GM18499 (cell line): ENCODE measurements at regions not wholly inside any gene's neighbourhood (a gene's known extent, or its start where the extent isn't known, plus 50 kb on each side); places are given as distances from the start of the nearest gene placed in this dataset.
"Not testable (repeated sequence)": the region's sequence is repeated elsewhere in the genome, so short reads cannot be mapped to it uniquely, and the experiment has no call there.

ENCODE experiments used
- ATAC-seq: cut with Tn5 transposase; IDR thresholded peaks from one replicate; pipeline ENCODE4 v1.9.1; 2021; ENCODE audit warnings: moderate number of reproducible peaks; ENCODE audit not compliant: insufficient read depth, unreplicated experiment

DNA sequence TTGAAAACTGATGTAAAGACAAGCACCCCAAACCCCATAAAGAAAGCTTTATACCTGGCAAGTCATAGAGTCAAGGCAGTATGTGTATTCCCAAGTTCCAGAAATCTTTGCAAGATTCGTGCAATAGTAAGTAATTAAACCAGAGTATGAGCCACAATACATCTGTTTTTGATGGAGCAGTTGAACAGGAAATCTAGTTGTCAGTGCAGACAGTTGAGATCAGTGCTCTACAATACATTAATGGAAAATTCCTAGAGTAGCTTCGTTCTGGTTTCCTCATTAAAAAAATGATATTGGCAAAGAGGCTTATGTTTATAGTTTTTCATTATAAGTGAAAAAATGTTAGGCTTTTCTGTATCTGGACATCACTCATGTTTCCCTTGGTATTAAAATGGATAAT, 575.3 kb downstream of the TRIML1 start:
- no peak for ATAC-seq

DNA sequence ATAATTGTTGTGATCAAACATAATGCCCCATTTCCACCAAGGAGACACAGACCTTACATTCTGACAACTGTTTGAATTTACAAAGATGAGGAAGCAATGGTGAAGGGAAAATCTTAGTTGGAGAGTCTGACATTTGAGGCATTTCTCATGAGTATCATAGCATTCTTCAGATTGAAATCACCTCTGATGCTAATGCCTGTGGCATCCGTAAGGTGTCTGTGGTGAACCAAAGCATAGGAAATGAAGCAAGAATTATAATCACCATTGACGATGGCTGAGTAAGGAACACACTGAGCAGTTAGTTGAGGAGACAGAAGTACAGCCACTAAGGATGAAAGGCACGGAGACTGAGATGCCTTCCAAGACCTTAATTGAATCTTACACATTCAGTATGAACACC, 575.7 kb downstream of the TRIML1 start:
- no peak for ATAC-seq

DNA sequence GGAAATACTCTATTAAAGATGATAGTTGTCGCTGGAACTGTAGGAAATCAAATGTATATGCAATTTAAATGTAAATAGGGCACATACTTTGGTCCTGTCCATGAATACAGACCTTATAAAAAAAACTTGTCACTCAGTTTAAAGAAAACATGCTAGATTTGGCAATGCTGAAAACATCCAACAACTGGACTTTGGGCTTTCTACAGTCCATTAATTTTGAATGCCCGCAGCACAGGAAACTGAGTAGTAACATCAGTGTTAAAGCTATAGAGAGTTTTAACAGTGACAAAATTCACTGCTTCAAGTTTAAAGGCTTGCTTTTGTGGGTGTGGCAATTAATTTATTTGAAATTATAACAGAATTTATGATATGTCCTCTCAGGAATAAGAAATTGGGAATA, 578.4 kb downstream of the TRIML1 start:
- ATAC-seq = no peak

DNA sequence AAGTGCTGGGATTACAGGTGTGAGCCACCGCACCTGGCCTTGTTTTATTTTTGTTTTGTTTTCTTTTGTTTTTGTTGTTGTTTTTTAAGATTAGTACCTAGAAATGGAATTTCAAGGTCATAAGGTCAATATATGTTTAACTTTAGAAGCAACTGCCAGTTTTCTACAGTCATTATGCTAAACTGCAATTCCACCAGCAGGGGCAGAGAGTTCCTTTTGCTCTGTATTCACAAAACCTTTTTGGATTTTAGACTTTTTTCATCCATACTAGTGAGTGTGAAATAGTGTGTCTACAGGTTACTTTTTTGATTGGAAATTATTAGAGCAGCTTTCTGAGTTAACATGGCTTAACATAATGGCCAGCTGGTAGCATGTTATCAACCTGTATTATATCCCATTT, 580.6 kb downstream of the TRIML1 start:
- no peak for ATAC-seq

DNA sequence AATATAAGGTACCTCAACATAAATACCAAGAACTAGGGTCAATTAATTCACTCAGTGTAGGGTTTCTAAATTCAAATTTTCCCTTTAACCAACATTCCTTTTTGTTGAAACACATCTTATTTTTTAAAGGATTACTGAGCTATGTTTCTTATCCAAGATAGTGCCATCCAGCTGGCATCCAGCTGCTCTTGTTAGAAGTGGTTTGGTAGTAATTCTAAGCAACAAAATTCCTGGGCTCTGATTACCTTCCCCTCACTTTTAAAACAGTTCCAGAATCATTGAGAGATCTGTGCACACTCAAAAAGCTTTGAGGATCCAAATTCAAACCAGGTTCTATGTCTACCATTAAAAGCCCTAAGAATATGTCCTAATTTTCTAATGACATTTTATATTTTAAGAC, 583.7 kb downstream of the TRIML1 start:
- ATAC-seq = no peak

DNA sequence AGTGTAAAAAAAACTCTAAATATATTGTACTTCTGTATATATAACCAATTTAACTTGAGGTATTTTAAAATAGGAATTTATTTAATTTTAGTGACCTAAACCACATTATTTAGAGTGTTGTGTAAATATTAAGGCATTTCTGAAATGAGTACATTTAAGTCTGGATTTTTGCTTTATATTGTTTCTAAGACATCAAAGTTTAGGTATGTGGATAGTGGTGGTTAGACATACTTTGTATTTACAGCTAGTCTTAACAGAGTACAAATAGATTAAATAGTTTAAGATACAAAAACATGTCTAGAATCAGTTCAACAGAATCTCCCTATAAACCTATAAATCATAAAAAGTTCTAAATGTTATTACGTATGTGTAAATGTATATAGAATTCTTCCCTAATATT, 588.5 kb downstream of the TRIML1 start:
- no peak for ATAC-seq

DNA sequence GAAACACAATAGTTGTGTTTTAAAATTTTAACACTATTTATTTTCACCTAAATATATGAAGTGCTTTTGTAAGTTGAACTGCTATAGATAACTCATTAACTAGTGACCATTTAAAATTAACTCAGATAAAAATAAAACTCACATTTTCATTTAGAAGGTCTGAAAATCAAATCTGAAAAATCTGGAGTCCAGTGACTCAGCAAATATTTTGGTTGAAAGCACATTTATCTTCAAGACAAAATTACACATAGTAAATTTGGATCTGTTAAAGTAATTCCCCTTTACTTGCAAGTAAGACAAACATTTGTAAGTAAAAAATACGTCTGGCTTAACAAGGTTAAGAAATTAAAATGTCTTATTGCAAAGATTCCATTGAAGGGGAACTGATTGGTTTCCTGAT, 589.1 kb downstream of the TRIML1 start:
- ATAC-seq = no peak

DNA sequence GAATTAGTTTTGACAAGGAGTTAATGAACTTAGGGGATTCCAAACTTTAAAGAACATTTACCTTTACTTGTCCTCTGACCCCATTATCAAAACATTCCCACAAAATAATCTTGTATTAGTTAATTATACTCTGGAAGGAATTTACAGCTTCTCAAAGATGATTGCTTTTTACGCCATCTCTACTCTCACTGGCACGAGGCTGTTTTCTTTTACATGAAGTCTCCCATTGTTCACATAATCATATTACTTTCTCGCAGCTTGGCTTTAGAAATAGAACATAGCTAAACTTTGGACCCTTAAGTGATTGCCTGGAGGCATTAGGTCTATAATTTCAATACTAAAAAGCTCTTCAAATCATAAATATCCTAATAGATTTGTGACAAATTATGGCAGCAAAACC, 592.9 kb downstream of the TRIML1 start:
- no peak for ATAC-seq

DNA sequence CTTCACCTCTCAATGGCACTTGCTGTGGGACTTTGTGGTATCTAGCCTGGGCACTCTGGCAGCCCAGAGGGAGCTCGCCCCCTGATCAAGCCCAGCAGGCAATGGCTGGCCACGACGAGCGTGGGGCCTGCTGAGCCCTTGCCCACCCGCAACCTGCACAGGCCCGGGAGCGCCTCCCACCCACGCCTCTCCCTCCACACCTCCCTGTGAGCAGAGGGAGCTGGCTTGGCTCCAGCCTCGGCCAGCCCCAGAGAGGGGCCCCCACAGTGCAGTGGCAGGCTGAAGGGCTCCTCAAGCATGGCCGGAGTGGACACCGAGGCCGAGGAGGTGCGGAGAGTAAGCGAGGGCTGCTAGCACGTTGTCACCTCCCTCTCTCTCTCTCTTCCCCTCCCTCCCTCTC, 595.8 kb downstream of the TRIML1 start:
- ATAC-seq = no peak

DNA sequence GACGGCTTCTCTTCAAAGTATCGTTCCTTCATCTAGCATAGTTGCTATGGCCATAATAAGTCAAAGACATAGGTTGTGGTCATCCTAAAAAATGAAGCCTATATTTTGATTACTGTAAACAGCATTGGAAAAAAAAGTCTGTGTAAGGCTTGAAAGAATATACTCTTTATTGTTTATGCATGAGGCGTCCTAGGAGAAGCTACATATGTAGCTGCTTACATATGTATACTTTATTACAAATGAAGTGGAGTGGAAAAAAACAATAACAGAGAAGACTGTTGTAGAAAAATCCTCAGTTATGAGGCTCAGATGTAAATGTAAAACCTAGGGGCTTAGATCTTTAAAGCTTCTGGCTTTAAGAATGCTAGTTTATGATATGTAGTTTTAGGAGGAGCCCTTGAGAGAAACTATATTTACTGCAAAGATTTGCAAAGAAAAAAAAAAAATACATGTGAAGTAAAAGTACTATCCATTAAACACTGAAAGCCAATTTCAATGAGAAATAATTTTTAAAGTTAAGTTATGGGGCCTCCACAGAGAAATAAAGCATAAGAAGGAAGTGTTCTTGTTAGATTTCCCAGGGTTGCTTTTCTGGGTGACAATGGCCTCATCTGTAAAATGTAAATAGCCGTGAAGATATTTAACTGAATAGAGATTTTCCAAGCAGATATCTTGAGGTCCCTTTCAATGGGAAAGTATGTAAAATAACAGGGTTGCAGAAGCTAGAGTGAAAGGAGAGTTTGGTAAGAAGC, 598.2 kb downstream of the TRIML1 start:
- no peak for ATAC-seq

DNA sequence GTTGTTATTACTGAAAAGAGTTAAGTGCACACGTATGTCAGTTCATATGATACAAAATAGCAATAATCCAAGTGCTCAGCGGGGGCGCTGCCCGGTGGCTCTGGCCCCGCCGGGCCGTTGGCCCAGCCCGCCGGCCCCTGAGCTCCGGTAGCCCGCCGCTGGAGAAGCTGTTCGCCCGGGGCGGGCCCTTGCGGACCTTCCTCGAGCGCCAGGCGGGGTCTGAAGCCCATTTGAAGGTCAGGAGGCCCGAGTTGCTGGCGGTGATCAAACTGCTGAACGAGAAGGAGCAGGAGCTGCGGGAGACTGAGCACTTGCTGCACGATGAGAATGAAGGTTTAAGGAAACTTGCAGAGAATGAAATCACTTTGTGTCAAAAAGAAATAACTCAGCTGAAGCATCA, 599.0 kb downstream of the TRIML1 start:
- ATAC-seq = not testable (repeated sequence)

DNA sequence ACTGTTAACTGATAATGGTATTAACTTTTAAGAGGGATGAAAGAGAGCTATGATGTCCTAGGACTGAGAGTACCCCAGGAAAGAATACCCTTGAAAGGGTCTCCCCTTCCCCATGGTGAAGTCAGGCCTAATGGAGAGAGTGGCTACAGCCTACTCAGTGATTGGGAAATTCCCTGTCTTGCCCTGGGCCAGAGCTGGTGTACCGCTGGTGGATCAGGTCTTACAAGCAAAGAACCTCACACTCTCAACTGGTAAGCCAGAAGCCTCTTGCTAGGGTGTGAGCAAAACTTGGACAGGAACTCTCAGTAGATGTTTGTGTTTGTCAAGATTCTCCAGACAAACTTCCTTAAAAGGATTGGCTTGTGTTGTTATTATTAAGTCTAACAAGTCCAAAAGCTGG, 600.9 kb downstream of the TRIML1 start:
- not testable (repeated sequence) for ATAC-seq

DNA sequence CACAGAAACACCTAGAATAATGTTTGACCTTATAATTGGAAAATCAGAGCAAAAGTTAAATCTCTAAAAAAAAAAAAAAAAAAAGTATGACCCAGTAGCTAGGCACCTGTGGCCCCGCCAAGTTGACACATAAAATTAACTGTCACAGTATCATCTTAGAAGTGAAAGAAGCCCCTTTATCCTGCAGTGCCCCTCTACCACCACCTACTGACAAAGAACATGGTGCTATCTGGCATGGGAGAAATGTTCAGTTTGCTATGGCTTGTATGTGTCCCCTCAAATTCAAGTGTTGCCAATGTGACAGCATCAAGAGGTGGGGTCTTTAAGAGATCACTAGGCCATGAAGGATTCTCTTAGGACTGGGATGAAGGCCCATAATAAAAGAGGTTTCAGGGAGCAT, 601.5 kb downstream of the TRIML1 start:
- ATAC-seq = not testable (repeated sequence)

DNA sequence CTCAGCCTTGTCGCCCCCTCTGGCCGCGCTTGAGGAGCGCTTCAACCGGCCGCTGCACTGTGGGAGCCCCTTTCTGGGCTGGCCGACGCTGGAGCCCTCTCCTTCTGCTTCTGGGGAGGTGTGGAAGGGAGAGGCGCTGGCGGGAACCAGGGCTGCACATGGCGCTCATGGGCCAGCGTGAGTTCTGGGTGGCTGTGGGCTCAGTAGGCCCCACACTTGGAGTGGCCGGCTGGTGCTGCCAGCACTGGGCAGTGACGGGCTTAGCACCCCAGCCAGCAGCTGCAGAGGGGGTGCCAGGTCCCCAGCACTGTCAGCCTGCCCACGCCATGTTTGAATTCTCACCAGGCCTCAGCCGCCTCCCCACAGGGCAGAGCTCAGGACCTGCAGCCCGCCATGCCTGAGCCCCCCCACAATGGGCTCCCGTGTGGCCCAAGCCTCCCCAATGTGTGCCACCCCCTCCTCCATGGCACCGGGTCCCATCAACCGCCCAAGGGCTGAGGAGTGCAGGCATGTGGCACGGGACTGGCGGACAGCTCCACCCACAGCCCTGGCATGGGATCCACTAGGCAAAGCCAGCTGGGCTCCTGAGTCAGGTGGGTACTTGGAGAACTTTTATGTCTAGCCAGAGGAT, 615.2 kb downstream of the TRIML1 start:
- no peak for ATAC-seq

DNA sequence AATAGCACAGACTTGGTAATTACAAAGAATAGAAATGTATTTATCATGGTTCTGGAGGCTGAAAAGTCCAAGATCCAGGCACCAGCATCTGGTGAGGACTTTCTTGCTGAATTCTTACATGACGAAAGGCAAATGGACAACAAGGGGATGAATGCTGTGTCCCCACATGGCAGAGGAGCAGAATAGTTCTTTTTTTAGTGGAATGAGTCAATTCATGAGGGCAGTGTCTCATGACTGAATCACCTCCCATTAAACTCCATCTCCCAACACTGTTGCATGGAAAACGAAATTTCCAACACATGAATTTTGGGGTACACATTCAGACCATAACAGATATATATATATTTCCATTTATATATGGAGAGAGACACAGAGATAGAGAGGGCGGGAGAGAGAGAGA, 628.3 kb downstream of the TRIML1 start:
- no peak for ATAC-seq

DNA sequence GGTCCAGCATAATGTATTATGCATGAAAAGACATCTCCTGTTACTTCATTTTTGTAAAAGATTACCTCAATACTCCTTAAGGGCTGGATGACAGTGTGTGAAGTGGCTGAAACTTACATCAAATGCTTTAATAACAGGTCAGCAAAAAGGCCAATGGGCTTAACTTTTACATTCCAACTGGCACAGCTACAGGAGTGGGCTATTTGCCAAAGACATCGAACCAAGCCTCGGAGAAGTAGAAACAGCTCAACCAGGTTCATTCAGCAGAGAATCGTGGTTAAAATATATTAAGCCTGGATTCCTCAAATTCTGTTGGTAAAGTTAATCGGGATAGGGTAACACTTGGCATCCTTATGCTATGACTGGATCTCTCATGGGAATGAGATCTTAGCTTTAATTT, 639.7 kb downstream of the TRIML1 start:
- ATAC-seq = no peak

DNA sequence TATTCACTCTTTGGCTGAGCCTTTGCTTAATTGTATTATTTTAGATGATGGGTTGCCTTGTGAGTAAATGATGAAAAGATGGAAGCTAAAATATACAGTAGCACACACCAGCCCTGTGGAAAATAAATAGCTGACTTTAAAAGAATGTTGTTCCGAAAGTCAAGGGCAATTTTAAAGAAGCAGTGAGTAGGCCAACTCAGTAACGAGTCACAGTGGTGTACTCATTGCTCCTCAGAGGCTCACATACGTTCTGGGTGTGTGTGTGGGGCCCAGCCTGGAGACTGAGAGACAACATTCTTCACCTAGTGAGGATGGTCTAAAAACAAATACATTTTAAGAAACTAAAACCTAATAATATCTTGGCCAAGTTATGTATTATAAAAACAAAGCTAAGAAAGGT, 640.3 kb downstream of the TRIML1 start:
- no peak for ATAC-seq

DNA sequence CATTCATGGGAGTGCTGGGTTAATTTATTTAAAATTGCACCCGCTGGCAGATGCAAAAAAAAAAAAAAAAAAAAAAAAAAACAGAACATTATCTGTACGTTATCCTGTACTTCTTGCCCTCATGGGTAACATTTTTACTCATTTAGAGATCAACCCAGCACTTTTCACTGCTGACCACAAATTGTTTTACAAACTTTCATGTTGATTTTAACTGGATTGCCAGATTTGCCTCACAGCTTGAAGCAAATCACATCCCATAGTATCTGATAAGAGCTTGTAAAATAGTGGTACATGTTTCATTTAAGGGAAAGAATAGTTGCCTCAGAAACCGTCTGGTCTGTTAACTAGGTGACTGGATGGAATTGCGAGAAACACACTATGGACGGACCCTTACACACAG, 640.8 kb downstream of the TRIML1 start:
- ATAC-seq = no peak

DNA sequence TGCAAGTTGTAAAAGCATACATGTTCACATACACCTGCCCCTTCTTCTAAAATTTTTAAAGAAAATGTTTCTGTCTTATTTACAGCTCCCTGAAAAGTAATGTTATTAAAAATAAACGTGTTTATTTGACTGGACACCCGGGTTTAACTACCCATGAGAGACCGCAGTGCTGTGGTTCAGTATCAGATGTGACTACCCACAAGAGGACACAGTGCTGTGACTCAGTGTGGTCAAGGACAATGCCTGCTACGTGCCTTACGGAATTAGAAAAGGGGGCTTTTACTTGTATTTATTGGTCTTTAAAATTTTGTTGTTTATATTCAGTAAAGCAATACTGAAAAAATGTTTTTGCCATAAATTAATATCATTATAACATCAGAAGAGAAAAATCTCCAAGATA, 641.4 kb downstream of the TRIML1 start:
- no peak for ATAC-seq

DNA sequence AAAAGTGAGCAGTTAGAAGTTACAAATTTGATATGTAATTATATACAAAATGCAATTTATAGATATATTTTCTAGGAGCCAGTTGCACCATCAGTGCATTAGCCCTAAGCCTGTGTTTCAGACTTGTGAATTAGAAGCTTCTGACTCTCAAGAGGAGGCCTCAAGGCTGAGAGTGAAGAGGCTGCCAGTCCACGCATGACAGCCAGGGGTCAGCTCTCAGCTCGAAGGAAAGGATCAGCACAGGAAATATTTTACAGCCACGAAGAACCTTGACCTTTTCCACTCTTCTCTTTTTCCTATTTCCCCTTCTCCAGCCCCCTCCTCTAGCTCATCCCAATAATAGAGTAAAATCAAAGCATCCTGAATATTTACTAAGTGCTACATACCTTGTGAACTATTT, 642.4 kb downstream of the TRIML1 start:
- ATAC-seq = no peak

DNA sequence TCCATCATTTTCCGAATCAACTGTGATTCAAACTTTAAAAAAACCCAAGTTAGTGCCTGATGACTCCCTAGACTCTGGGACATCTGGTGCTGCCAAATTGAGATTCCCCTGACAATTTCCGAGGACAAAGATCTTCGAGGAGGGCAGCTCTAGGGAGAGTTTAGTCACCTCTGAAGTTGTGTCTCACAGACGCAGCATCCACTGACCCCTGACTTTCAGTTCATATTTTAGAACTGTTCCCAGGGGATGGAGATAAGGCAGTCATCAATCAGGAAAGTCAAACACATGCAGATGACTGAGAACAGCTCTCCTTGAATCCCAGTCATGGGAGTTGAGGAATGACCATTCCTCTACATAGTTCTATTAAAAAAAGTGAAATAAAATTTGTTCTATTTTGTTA, 643.9 kb downstream of the TRIML1 start:
- no peak for ATAC-seq

DNA sequence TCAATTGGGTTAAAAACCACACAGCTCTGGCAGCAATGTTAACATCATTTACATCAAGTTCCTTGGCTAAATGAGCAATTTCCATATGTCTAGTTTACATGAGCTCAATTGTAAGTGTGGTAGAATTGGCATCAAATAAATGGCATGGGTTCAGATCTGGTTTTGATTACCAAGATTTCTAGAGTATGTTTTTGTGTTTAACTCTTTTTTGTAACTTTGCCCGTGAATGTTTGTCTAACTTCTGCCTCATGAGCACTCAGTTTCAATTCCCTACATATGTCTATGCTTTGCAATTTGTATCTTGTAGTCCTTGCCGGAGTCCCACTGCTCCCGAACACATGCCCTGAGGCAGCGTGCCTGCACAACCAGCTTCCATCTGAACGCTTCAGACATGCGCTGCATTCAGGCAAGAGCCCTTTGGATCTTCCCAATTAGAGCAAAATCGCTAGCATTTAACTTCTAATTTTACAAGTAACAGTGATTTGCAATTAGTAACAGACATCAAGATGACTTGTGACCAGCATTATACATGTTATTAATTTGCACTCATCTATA, 644.4 kb downstream of the TRIML1 start:
- ATAC-seq = no peak
